ENCODE measurements at regions not wholly inside any gene's neighbourhood (a gene's known extent, or its start where the extent isn't known, plus 50 kb on each side); places are given as distances from the start of the nearest gene placed in this dataset.

DNA sequence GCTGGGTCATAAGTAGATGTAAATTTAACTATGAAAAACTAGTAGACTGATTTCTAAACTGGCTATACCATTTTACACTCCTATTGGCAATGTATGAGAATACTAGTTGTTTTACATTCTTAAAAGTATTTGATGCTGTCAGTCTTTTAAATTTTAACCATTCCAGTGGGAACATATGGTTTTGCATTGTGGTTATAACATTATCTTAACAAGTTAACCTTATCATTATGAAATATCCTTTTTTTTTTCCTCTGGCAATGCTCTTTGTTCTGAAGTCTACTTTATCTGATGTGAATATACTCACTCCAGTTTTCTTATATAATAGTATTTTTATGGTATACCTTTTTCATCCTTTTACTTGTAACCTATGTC, 548.9 kb upstream of the CLINT1 start:
- TF ChIP-seq, protein P1, sequence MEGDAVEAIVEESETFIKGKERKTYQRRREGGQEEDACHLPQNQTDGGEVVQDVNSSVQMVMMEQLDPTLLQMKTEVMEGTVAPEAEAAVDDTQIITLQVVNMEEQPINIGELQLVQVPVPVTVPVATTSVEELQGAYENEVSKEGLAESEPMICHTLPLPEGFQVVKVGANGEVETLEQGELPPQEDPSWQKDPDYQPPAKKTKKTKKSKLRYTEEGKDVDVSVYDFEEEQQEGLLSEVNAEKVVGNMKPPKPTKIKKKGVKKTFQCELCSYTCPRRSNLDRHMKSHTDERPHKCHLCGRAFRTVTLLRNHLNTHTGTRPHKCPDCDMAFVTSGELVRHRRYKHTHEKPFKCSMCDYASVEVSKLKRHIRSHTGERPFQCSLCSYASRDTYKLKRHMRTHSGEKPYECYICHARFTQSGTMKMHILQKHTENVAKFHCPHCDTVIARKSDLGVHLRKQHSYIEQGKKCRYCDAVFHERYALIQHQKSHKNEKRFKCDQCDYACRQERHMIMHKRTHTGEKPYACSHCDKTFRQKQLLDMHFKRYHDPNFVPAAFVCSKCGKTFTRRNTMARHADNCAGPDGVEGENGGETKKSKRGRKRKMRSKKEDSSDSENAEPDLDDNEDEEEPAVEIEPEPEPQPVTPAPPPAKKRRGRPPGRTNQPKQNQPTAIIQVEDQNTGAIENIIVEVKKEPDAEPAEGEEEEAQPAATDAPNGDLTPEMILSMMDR (conservative IDR thresholded peaks at IDR 0.05; ENCODE audit: low read length), result no peak
- no peak for TF ChIP-seq EZH2phosphoT487 (IDR thresholded peaks at IDR 0.05; ENCODE audit: borderline replicate concordance, low read depth, low read length)
